HG03460 (cell line): ENCODE measurements at regions not wholly inside any gene's neighbourhood (a gene's known extent, or its start where the extent isn't known, plus 50 kb on each side); places are given as distances from the start of the nearest gene placed in this dataset.

Experiments used
- ATAC-seq: cut with Tn5 transposase; IDR thresholded peaks from one replicate; pipeline ENCODE4 v1.9.1; 2021; ENCODE audit not compliant: unreplicated experiment

- ATAC-seq, result no peak
Measured at GRCh38 chr16:9366048-9366969, 274.9 kb downstream of the HAPSTR1 start.

DNA sequence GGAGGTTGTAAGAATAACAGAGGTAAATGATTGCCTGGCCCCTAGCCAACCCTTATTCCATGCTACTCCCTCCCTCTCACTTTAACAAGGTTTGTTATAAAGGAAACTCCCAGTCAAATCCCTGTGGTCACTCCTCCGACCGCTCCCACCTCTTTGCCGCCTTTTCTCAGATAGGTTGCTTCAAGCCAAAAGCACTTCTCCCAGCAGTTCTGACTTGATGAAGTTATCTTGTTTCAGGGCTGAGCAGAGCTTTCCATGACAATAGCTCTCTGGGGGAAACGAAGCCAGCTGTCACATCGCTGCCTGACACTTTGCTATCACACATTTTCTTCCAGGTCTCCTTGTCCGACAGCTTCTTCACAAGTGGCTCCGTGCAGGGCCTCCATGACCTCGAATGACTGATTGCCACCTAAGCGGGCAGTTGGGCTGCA is 278.6 kb downstream of the HAPSTR1 start:
- ATAC-seq, result no peak

- no peak for ATAC-seq
Measured at GRCh38 chr16:9371713-9372448, 280.4 kb downstream of the HAPSTR1 start.

DNA sequence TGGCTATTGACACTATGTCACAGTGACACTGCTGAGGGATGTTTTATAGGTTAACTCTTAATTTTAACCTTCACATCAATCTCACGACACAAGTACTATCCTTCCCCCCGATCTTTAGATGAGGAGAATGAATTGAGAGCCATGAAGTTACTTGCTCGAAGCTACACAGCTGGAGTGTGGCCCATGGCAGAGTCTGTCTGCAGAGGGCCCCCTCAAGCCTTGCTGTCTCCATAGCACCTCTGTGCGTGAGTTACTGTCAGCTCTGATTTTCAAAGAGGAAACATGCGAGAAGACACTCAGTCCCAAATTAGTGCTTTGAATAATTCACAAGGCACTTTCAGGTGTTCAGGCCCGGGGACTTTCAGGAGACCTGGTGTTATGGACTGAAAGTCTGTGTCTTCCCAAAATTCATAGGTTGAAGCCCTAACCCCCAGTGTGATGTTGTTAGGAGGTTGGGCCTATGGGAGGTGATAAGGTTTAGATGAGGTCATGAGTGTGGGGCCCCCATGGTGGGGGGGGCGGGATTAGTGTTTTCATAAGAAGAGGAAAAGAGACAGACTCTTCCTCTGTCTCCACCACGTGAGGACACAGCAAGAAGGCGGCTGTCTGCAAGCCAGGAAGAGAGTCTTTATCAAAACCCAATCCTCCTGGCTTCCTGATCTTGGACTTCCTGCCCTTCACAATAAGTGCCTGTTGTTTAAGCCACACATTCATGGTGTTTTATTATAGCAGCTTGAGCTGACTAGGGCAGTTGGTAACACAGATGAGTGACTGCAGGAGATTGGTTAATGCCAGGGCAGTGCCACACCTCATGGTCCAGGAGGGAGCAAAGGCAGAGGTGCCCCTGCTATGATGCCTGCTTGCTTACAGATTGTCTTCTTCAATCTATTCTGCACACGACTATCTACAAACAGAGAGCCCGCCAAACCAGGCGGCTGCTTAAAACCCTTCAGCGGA is 281.8 kb downstream of the HAPSTR1 start:
- no peak for ATAC-seq

GRCh38 chr16:9374061-9374460 is 282.6 kb downstream of the HAPSTR1 start:
- no peak for ATAC-seq

DNA sequence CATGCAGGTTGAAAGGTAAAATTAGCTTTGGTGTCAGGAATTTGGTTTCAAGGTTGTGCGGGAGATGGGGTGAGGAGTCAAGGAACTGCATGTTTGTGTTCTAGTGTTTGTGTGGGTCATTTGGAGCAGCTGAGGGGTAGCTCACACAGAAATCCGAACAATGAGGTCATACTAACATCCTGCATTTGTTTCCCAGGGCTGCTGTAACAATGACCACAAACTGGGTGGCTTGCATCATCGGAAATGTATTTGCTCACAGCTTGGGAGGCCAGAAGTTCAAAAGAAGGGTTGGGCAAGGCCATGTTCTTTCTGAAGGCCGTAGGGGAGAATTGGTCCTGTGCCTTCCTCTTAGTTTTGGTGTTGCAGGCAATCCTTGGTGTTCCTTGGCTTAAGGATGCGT is 287.4 kb downstream of the HAPSTR1 start:
- ATAC-seq, result no peak

DNA sequence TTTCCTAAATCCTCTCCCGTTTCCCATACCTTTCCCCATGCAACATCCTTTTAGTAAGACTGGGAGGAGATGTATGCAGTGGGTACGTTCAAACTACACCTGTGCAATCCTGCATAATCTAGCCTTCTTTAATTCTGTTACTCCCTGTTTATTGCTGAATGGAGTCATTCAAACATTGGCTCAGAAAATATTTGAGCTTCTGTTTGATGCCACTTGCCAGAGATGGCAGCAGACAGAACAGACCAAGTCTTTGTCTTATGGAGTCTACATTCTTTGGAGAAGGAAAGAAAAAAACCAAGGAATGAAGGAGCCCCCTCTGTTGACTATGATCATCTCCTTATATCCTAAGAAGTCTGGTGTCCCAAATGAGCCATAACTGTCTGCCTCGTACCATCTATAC is 288.8 kb downstream of the HAPSTR1 start:
- ATAC-seq, result no peak

GRCh38 chr16:9381399-9381798 is 290.0 kb downstream of the HAPSTR1 start:
- no peak for ATAC-seq

DNA sequence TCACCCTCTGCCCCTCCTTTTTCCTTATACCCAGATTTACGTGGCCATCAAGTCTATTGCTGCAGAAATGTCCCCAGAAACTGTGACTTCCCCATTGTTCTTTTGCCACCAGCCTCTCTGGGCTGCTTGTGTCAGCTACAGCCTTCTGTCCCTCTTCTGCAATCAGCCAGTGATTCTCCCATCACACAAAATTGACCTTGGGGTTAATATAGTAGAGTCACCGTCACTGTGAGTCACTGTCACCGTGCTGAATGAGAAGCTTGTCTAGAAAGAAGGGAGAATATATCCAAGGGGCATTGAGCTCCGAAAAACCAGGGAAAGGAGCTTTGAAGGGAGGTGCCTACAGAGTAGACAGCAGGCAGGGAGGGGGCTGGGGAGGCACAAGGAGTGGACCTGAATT is 290.5 kb downstream of the HAPSTR1 start:
- ATAC-seq, result no peak

GRCh38 chr16:9383281-9383680 is 291.8 kb downstream of the HAPSTR1 start:
- no peak for ATAC-seq

DNA sequence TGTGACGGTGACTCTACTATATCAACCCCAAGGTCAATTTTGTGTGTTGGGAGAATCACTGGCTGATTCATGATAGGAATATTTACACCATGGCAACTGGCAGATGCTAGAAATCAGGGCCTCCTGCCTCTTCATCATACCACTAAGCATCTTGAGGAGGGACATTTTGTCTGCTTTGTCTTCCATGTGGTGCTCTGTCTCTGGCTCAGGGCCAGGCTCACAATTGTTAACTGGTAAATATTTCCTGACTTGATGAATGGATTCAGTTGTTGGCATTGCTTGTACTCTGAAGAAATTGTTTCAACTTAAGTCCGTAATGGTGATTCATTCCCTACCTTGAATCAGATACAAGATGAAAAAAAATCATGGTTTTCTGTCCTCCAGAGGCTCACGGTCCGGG is 292.7 kb downstream of the HAPSTR1 start:
- no peak for ATAC-seq

- ATAC-seq, result no peak
Measured at GRCh38 chr16:9389543-9390207, 298.2 kb downstream of the HAPSTR1 start.

GRCh38 chr16:9392956-9393355 is 301.5 kb downstream of the HAPSTR1 start:
- ATAC-seq, result no peak

GRCh38 chr16:9393591-9393990 is 302.1 kb downstream of the HAPSTR1 start:
- no peak for ATAC-seq

- no peak for ATAC-seq
Measured at GRCh38 chr16:9395958-9396359, 304.5 kb downstream of the HAPSTR1 start.

- no peak for ATAC-seq
Measured at GRCh38 chr16:9399573-9399972, 308.1 kb downstream of the HAPSTR1 start.

DNA sequence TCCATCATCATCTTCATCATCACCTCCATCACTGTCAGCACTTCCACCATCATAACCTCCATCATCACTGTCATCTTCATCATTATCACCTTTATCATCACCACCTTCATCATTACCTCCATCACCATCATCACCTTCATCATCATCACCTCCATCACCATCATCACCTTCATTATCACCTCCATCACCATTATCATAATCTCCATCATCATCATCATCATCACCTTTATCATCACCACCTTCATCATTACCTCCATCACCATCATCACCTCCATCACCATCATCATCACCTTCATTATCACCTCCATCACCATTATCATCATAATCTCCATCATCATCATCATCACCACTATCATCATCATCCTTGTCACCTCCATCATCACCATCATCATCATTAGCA is 309.7 kb downstream of the HAPSTR1 start:
- no peak for ATAC-seq

- no peak for ATAC-seq
Measured at GRCh38 chr16:9402293-9402860, 310.9 kb downstream of the HAPSTR1 start.

GRCh38 chr16:9404811-9405210 is 313.4 kb downstream of the HAPSTR1 start:
- no peak for ATAC-seq

GRCh38 chr16:9406038-9406712 is 314.7 kb downstream of the HAPSTR1 start:
- ATAC-seq, result no peak
